ENCODE measurements at regions not wholly inside any gene's neighbourhood (a gene's known extent, or its start where the extent isn't known, plus 50 kb on each side); places are given as distances from the start of the nearest gene placed in this dataset.

DNA sequence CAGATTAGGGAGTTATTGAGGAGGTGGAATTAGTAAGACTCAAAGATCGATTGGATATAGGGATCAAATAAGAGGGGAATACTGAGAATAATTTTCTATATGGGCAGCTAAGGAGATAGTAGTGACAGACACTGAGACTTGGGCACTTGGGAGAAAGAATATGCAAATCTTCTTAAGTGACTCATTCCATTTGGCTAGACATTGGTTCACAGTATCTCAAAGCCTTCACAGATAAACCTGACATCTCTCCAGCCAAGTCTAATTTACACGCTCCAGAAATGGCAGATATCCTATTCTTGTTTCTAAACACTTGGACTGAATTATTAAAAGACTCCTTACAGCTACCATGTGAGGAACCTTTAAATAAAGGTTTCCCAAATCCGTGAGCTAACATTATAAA is 104.6 kb upstream of the ADAMTS9 start:
- no peak for FAIRE-seq
- H3K4me2 ChIP-seq (ENCODE audit: control insufficient read depth, insufficient read depth): no peak overlapping the region
- POLR2A ChIA-PET: no interaction called here
- H3K79me2 ChIP-seq (ENCODE audit: control insufficient read depth, insufficient read depth, low read length): no peaks in the 10 kb centered on the region
- CTCF ChIA-PET: no interaction called here
- no peaks in the 10 kb centered on the region for H3K36me3 ChIP-seq (ENCODE audit: control insufficient read depth in 2 of 2, insufficient read depth in 2 of 2, low read length in 1 of 2)
- no peak overlapping the region for H2AFZ ChIP-seq (ENCODE audit: control insufficient read depth, low read depth, low read length)
- H3K9ac ChIP-seq (ENCODE audit: control insufficient read depth, insufficient read depth, low read length): no peak overlapping the region
- TF ChIP-seq ZNF384 (IDR thresholded peaks at IDR 0.05; ENCODE audit: borderline replicate concordance, low read depth, low read length) (no peak), MTA2 (IDR thresholded peaks at IDR 0.05; ENCODE audit: low read depth) (no peak), SRF (IDR thresholded peaks at IDR 0.05; ENCODE audit: low read depth in 2 of 2, low read length in 2 of 2) (no peak), FOXM1 (IDR thresholded peaks at IDR 0.05; ENCODE audit: low read depth, low read length) (no peak), IKZF2 (IDR thresholded peaks at IDR 0.05) (no peak), LARP7 (IDR thresholded peaks at IDR 0.05) (no peak), MXI1 (IDR thresholded peaks at IDR 0.05; ENCODE audit: low read depth, low read length) (no peak), EZH2 (IDR thresholded peaks at IDR 0.05; ENCODE audit: borderline replicate concordance, control insufficient read depth, low read depth, low read length) (no peak)
- TF ChIP-seq, protein P1, sequence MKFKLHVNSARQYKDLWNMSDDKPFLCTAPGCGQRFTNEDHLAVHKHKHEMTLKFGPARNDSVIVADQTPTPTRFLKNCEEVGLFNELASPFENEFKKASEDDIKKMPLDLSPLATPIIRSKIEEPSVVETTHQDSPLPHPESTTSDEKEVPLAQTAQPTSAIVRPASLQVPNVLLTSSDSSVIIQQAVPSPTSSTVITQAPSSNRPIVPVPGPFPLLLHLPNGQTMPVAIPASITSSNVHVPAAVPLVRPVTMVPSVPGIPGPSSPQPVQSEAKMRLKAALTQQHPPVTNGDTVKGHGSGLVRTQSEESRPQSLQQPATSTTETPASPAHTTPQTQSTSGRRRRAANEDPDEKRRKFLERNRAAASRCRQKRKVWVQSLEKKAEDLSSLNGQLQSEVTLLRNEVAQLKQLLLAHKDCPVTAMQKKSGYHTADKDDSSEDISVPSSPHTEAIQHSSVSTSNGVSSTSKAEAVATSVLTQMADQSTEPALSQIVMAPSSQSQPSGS (IDR thresholded peaks at IDR 0.05; ENCODE audit: low read length): no peak
- TF ChIP-seq, protein P2, sequence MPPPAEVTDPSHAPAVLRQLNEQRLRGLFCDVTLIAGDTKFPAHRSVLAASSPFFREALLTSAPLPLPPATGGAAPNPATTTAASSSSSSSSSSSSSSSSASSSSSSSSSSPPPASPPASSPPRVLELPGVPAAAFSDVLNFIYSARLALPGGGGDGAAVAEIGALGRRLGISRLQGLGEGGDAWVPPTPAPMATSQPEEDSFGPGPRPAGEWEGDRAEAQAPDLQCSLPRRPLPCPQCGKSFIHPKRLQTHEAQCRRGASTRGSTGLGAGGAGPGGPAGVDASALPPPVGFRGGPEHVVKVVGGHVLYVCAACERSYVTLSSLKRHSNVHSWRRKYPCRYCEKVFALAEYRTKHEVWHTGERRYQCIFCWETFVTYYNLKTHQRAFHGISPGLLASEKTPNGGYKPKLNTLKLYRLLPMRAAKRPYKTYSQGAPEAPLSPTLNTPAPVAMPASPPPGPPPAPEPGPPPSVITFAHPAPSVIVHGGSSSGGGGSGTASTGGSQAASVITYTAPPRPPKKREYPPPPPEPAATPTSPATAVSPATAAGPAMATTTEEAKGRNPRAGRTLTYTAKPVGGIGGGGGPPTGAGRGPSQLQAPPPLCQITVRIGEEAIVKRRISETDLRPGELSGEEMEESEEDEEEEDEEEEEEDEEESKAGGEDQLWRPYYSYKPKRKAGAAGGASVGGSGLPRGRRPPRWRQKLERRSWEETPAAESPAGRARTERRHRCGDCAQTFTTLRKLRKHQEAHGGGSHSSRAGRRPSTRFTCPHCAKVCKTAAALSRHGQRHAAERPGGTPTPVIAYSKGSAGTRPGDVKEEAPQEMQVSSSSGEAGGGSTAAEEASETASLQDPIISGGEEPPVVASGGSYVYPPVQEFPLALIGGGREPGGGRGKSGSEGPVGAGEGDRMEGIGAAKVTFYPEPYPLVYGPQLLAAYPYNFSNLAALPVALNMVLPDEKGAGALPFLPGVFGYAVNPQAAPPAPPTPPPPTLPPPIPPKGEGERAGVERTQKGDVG (CRISPR knock-in tag; IDR thresholded peaks at IDR 0.05): no peak
- H3K27ac ChIP-seq (ENCODE audit: control insufficient read depth, insufficient read depth): no peak overlapping the region
- DNase-seq (ENCODE audit: low read depth, low spot score): no peak
- no peaks in the 10 kb centered on the region for H3K4me1 ChIP-seq (ENCODE audit: control insufficient read depth, insufficient read depth, low read length)
- no TSS peak for BruUV-seq (replicated peaks)
- WGBS (ENCODE audit: insufficient coverage, insufficient replicate concordance, low lambda C conversion rate, missing lambda C conversion rate): 7% methylated on average over 3 of the region's 3 CpGs
- no peaks in the 10 kb centered on the region for H3K9me3 ChIP-seq (replicated peaks; ENCODE audit: control insufficient read depth, insufficient read depth, low read length)
- no peak for ATAC-seq
- RAD21 ChIA-PET (ENCODE audit: unreplicated experiment): no interaction called here
- intact Hi-C loops (cut with micrococcal nuclease; ENCODE audit: unreplicated experiment) (no loop called here), in situ Hi-C loops (cut with MboI) (no loop called here)
- no peaks in the 10 kb centered on the region for H3K27me3 ChIP-seq (replicated peaks in 1 of 2; ENCODE audit: control insufficient read depth in 2 of 2, insufficient read depth in 2 of 2, low read length in 1 of 2)
- SMC1A ChIA-PET (ENCODE audit: uncharacterized antibody, unreplicated experiment): no interaction called here
- no peak overlapping the region for H3K4me3 ChIP-seq
- no peaks in the 10 kb centered on the region for H4K20me1 ChIP-seq (ENCODE audit: control insufficient read depth, insufficient read depth)

Measured in GM12878 (cell line).